Brain microvascular endothelial cell (primary cell): ENCODE measurements at regions not wholly inside any gene's neighbourhood (a gene's known extent, or its start where the extent isn't known, plus 50 kb on each side); places are given as distances from the start of the nearest gene placed in this dataset.

ENCODE experiments used
- DNase-seq: peaks from one replicate; pipeline ENCODE4 v3.0.0-alpha.2; 2020
- H3K27ac ChIP-seq: fragments of 250-450 bp; sonication (Bioruptor Pico); 2 replicates; pipeline ENCODE4 v1.5.1; 2020; ENCODE audit warnings: mild to moderate bottlenecking, moderate library complexity
- H3K27me3 ChIP-seq: fragments of 250-450 bp; sonication (Bioruptor Pico); replicated peaks from 2 replicates; pipeline ENCODE4 v1.5.1; 2020; ENCODE audit warnings: mild to moderate bottlenecking
- H3K36me3 ChIP-seq: fragments of 250-450 bp; sonication (Bioruptor Pico); replicated peaks from 2 replicates; pipeline ENCODE4 v1.5.1; 2020; ENCODE audit warnings: mild to moderate bottlenecking
- H3K4me3 ChIP-seq: 2 replicates; pipeline ENCODE4 v1.5.1; 2011; ENCODE audit warnings: low read depth, mild to moderate bottlenecking, control low read depth, low read length, moderate library complexity
- CTCF ChIP-seq: IDR thresholded peaks from 2 replicates; pipeline ENCODE4 v1.5.1; 2011; ENCODE audit warnings: low read depth, mild to moderate bottlenecking, moderate library complexity, low read length, control low read depth, inconsistent platforms; ENCODE audit errors: missing control alignments
- in situ Hi-C: cut with HindIII; loops from 2 replicates; pipeline ENCODE4 v1.10.0; 2017; ENCODE audit warnings: low sequenced_read_pairs, low pct_ligation_motif_present

- no peaks in the 10 kb centered on the region for H3K27me3 ChIP-seq
- DNase-seq, result no peak
- no peak overlapping the region for H3K27ac ChIP-seq
- H3K4me3 ChIP-seq, result no peak overlapping the region
- no peak for TF ChIP-seq CTCF
- in situ Hi-C loops, result no loop called here
- no peaks in the 10 kb centered on the region for H3K36me3 ChIP-seq
Observed at GRCh38 chr11:121958971-121959325, 157.1 kb downstream of the BLID start.

GRCh38 chr11:121958323-121958970 is 157.6 kb downstream of the BLID start:
- no peak for DNase-seq
- Histone ChIP-seq H3K27me3 (no peaks in the 10 kb centered on the region), H3K4me3 (no peak overlapping the region), H3K36me3 (no peaks in the 10 kb centered on the region), H3K27ac (no peak overlapping the region)
- in situ Hi-C loops, result no loop called here
- TF ChIP-seq CTCF, result no peak

DNA sequence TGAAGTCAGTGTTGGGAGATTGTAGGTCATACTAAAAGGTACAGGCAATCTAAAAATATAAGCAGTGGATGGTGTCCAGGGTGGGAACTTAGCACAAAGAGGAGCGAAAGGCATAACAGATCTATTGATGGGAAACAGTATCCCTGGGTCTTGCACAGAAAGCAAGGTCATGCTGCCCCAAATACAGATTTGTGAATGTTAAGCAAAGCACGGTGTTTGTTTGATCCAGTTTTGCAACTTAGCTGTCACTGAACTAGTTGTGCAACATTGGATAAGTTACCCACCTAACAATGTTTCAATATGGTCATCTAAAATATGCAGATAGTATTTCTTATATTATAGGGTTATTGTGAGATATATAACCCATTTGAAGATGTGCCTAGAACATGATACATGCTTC is 162.9 kb downstream of the BLID start:
- Histone ChIP-seq H3K27me3 (no peaks in the 10 kb centered on the region), H3K4me3 (no peak overlapping the region), H3K27ac (no peak overlapping the region), H3K36me3 (no peaks in the 10 kb centered on the region)
- no peak for TF ChIP-seq CTCF
- in situ Hi-C loops, result no loop called here
- DNase-seq, result no peak

DNA sequence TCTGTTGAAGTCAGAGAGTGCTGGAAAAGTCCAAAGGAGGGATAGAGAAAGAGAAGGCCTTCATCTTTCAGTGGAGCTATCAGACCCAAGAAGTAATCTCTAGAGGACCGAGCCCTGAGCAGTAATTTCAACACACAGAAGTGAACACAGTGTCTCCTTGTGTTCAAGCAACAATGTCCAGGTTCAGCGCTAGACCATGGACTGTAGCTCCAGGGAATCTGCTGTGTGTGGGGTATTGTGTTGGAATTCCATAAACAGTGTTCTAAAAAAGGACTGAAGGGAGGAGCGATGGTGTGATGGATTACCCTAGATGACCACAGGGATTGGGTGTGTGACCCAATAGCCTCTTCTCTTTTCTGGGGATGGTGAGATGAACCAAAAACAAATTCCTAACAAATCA is 165.9 kb downstream of the BLID start:
- no peak overlapping the region for H3K4me3 ChIP-seq
- in situ Hi-C loops, result no loop called here
- no peaks in the 10 kb centered on the region for H3K27me3 ChIP-seq
- H3K36me3 ChIP-seq, result no peaks in the 10 kb centered on the region
- H3K27ac ChIP-seq, result no peak overlapping the region
- DNase-seq, result no peak
- no peak for TF ChIP-seq CTCF

DNA sequence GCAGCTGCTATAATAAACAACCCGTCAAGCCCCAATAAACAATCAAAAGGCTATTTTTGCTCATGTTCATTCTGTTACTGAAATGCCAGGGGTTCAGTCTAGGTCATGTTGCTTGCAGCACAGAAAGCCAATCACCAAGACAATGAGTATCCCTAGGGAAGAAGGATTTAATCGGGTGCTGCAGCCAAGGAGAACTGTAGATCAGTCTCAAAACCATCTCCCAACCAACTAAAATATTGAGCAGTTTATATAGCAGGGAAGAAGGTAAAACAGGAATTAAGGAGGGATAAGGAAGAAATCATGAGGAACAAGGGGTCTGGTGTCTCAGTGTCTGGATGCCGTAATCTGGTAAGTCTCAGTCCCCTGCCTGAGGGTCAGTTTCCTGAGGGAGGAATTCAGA is 169.5 kb downstream of the BLID start:
- Histone ChIP-seq H3K27ac (no peak overlapping the region), H3K4me3 (no peak overlapping the region), H3K27me3 (no peaks in the 10 kb centered on the region), H3K36me3 (no peaks in the 10 kb centered on the region)
- in situ Hi-C loops, result no loop called here
- TF ChIP-seq CTCF, result no peak
- DNase-seq, result no peak

- no peak overlapping the region for H3K4me3 ChIP-seq
- in situ Hi-C loops, result no loop called here
- H3K27ac ChIP-seq, result no peak overlapping the region
- no peak for TF ChIP-seq CTCF
- no peaks in the 10 kb centered on the region for H3K36me3 ChIP-seq
- no peak for DNase-seq
- H3K27me3 ChIP-seq, result no peaks in the 10 kb centered on the region
Observed at GRCh38 chr11:121944556-121945230, 171.3 kb downstream of the BLID start.
